Transverse colon (tissue), 4 donors: ENCODE measurements at regions not wholly inside any gene's neighbourhood (a gene's known extent, or its start where the extent isn't known, plus 50 kb on each side); places are given as distances from the start of the nearest gene placed in this dataset.
"Not testable (repeated sequence)": the region's sequence is repeated elsewhere in the genome, so short reads cannot be mapped to it uniquely, and the experiment has no call there.

ENCODE experiments used
- DNase-seq: peaks from one replicate; pipeline ENCODE4 v3.0.0-alpha.2; 2019
- H3K27ac ChIP-seq, 4 donors: fragments of 200-600 bp; sonication (generic); 2 replicates each; pipeline ENCODE4 v1.5.1; 2016 to 2018; ENCODE audit warnings: inconsistent platforms in 4 of 4
- H3K27me3 ChIP-seq: fragments of 200-600 bp; sonication (generic); 2 replicates; pipeline ENCODE4 v1.5.1; 2017; ENCODE audit warnings: inconsistent platforms
- H3K36me3 ChIP-seq, 4 donors: fragments of 200-600 bp; sonication (generic); 2 replicates each; pipeline ENCODE4 v1.5.1; 2017 to 2019; ENCODE audit warnings: inconsistent platforms in 4 of 4
- H3K4me1 ChIP-seq, 4 donors: fragments of 200-600 bp; sonication (generic); 2 replicates each; pipeline ENCODE4 v1.5.1; 2017 to 2020; ENCODE audit warnings: inconsistent platforms in 4 of 4
- H3K4me3 ChIP-seq, 4 donors: fragments of 200-600 bp; sonication (generic); 1 replicate in 1 of 4; 2 replicates in 3 of 4; pipeline versions ENCODE4 v1.5.1 to v1.6.1; 2017 to 2019; ENCODE audit warnings: inconsistent platforms in 4 of 4
- H3K9me3 ChIP-seq, 2 donors: fragments of 200-600 bp; sonication (generic); 2 replicates each; pipeline ENCODE4 v1.5.1; 2017 to 2019; ENCODE audit warnings: inconsistent platforms in 2 of 2
- EP300 ChIP-seq: sonication (generic); formaldehyde crosslinking; IDR thresholded peaks from one replicate; pipeline ENCODE4 v1.6.1; 2017; ENCODE audit warnings: antibody characterized with exemption, low read depth
- POLR2A ChIP-seq: fragments of 450-650 bp; IDR thresholded peaks from one replicate; pipeline ENCODE4 v1.6.1; 2016; ENCODE audit warnings: antibody characterized with exemption, mild to moderate bottlenecking, moderate library complexity
- POLR2AphosphoS5 ChIP-seq, 3 donors: sonication (generic); formaldehyde crosslinking; IDR thresholded peaks; one replicate each; pipeline ENCODE4 v1.6.1; 2016; ENCODE audit warnings: antibody characterized with exemption in 3 of 3
- WGBS, 2 donors: methylation state at CpG; one replicate each; pipeline ENCODE4 v1.1.5; 2018; ENCODE audit warnings: low coverage in 1 of 2; 5-methylcytosine and 5-hydroxymethylcytosine counted together
- in situ Hi-C, 4 donors: fragments of 200-750 bp; cut with MboI; loops; one replicate each; pipeline versions ENCODE4 v1.15.0 to v1.15.1; 2017; ENCODE audit warnings: low sequenced_read_pairs in 3 of 4, low pct_ligation_motif_present in 1 of 4, low pct_unique_long_range_greater_than_20kb in 1 of 4
- intact Hi-C: fragments of 100-400 bp; cut with DNase I; formaldehyde crosslinking; loops from one replicate; pipeline ENCODE4 v1.15.1; 2023; ENCODE audit warnings: low total_unique reads
- TF ChIP-seq, protein P1 (sequence below), 5 experiments: fragments of 200-600 bp in 3 of 5; fragments of 450-650 bp in 2 of 5; sonication (generic) in 3 of 5; IDR thresholded peaks; 1 replicate in 2 of 5; 2 replicates in 3 of 5; pipeline ENCODE4 v1.5.1; 2016 to 2017; ENCODE audit warnings: antibody characterized with exemption in 5 of 5, inconsistent platforms in 3 of 5, mild to moderate bottlenecking in 2 of 5, moderate library complexity in 1 of 5

DNA sequence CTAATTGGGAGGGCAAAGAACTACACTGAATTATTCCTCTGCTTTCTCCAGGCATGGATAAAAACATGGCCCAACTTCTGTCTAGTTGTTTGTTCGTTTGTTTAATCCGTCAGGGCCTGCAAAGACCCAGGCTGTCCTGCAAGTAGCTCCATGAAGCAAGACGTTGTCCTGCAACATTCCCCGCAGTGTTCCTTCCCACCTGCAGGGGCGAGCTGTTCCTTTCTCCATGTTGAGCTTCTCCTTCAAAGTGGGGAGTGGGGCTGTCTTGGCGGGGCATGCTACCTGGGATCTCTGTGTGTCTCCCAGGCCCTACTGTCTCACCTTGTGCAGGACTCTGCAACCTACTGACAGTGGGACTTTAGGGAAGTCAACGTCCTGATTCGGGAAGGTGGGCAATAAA, 264.0 kb upstream of the SMIM21 start:
- in situ Hi-C loops, result no loop called here
- Histone ChIP-seq H3K9me3 (no peaks in the 10 kb centered on the region), H3K4me1 (no peaks in the 10 kb centered on the region), H3K36me3 (no peaks in the 10 kb centered on the region), H3K27me3 (no peaks in the 10 kb centered on the region), H3K4me3 (no peak overlapping the region), H3K27ac (no peak overlapping the region)
- TF ChIP-seq POLR2AphosphoS5 (IDR thresholded peaks at IDR 0.05), result no peak
- no peak for TF ChIP-seq POLR2A
- TF ChIP-seq EP300, result no peak
- TF ChIP-seq, protein P1, sequence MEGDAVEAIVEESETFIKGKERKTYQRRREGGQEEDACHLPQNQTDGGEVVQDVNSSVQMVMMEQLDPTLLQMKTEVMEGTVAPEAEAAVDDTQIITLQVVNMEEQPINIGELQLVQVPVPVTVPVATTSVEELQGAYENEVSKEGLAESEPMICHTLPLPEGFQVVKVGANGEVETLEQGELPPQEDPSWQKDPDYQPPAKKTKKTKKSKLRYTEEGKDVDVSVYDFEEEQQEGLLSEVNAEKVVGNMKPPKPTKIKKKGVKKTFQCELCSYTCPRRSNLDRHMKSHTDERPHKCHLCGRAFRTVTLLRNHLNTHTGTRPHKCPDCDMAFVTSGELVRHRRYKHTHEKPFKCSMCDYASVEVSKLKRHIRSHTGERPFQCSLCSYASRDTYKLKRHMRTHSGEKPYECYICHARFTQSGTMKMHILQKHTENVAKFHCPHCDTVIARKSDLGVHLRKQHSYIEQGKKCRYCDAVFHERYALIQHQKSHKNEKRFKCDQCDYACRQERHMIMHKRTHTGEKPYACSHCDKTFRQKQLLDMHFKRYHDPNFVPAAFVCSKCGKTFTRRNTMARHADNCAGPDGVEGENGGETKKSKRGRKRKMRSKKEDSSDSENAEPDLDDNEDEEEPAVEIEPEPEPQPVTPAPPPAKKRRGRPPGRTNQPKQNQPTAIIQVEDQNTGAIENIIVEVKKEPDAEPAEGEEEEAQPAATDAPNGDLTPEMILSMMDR (IDR thresholded peaks at IDR 0.05), result no peak
- intact Hi-C loops, result no loop called here
- no peak for DNase-seq
- 82% methylated on average over 8 of the region's 8 CpGs; no CpG with 5 or more reads in 1 of the 2 donors for WGBS, 2 donors

DNA sequence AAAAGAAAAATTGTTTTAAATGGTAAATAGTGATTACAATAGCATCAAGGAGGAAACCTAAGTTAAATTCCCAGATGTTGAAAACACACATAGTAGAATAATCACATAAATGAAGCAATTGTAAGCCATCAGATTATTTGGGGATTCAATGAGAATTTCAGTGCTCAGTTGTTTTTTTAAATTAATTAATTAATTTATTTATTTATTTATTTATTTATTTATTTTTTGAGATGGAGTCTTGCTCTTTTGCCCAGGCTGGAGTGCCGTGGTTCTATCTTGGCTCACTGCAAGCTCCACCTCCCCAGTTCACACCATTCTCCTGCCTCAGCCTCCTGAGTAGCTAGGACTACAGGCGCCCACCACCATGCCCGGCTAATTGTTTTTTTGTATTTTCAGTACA, 262.8 kb upstream of the SMIM21 start:
- H3K9me3 ChIP-seq, H3K27ac ChIP-seq, DNase-seq, H3K36me3 ChIP-seq, H3K4me3 ChIP-seq, H3K4me1 ChIP-seq, H3K27me3 ChIP-seq, in situ Hi-C loops, intact Hi-C loops: not testable (repeated sequence)
- 78 to 100% methylated on average over 2 to 3 of the region's 3 CpGs for WGBS, 2 donors

DNA sequence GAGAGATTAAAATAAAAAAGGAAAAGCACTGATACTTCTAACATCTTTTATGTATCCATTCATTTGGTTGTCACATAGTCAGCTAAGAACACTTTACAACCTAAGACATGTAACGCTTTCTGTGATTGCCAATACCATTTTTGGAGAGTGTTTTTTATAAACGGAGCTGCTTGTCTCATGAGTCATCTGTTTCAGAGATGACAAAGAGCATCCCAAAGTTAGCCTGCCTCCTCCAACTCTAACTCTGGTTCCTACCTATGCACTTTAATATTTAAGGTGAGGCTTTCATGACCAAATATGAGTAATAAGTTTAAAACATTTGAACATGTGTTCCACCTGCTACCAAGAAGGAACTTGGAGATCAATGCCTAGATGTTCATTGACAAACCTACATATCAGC, 260.1 kb upstream of the SMIM21 start:
- DNase-seq, result no peak
- no peaks in the 10 kb centered on the region for H3K4me1 ChIP-seq
- in situ Hi-C loops, result no loop called here
- no peak overlapping the region for H3K4me3 ChIP-seq
- H3K27ac ChIP-seq, result peak overlapping the region in 2 of 4 donors; percentile 17 to 35
- 53 to 60% methylated on average over 2 of the region's 2 CpGs for WGBS, 2 donors
- no peaks in the 10 kb centered on the region for H3K9me3 ChIP-seq
- H3K27me3 ChIP-seq, result no peaks in the 10 kb centered on the region
- TF ChIP-seq POLR2A, result no peak
- peak in 1 of 3 donors; percentile 16 for TF ChIP-seq POLR2AphosphoS5 (IDR thresholded peaks at IDR 0.05)
- TF ChIP-seq, protein P1 (IDR thresholded peaks at IDR 0.05), result no peak
- TF ChIP-seq EP300, result no peak
- intact Hi-C loops, result no loop called here
- no peaks in the 10 kb centered on the region for H3K36me3 ChIP-seq

DNA sequence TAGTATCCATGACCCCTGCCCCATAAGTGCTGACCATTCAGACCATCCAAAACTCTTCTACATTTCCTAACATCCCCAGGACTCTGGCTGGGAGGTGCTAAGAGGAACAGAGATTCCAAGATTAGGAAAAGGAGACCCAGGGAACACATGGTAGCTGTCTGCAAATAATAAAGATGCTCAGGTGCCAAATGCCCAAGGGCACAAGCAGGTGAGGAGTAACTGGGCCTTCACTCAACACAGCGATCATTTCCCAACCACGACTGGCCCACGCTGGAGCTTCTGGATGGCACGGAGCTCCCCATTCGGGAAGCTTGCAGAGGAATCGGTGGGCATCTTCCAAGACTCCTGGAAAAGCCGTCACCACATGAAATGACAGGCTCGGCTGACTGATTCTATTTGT, 255.9 kb upstream of the SMIM21 start:
- in situ Hi-C loops, result no loop called here
- no peak overlapping the region for H3K27ac ChIP-seq
- H3K27me3 ChIP-seq, result no peaks in the 10 kb centered on the region
- no peaks in the 10 kb centered on the region for H3K36me3 ChIP-seq
- 81 to 97% methylated on average over 5 to 8 of the region's 8 CpGs for WGBS, 2 donors
- H3K4me1 ChIP-seq, result no peaks in the 10 kb centered on the region
- DNase-seq, result no peak
- no peak overlapping the region for H3K4me3 ChIP-seq
- TF ChIP-seq POLR2A (no peak), EP300 (no peak), POLR2AphosphoS5 (IDR thresholded peaks at IDR 0.05) (no peak)
- TF ChIP-seq, protein P1 (IDR thresholded peaks at IDR 0.05), result no peak
- intact Hi-C loops, result no loop called here
- H3K9me3 ChIP-seq, result no peaks in the 10 kb centered on the region

DNA sequence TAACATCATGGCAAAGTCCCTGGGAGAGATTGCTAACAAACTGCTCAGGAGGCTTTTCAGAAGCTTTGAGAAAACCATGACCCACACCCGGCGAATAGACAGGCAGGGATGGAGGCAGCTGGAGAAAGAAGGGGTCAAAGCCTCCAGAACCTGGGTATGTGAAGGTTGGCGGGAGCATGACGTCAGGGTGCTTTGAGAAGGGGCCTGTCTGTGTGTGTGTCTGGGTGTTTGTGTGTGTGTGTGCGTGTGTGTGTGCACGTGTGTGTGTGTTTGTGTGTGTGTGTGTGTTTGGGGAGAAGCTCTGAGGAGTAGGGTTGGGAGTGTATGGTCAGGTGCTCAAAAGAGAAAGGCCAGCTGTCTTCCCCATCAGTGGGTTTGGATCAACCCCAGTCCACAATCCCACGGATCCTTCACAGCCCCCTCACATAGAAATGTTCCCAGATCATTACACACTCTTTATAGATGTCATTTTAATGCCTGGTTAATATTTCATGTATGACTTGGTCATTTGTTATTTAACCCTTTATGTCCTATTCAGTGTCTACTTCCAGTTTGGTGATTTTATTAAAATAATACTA, 254.1 kb upstream of the SMIM21 start:
- DNase-seq, result no peak
- in situ Hi-C loops, result no loop called here

More for the DNA sequence above, 254.1 kb upstream of the SMIM21 start:
- TF ChIP-seq POLR2A (no peak), EP300 (no peak), POLR2AphosphoS5 (IDR thresholded peaks at IDR 0.05) (no peak)
- TF ChIP-seq, protein P1 (IDR thresholded peaks at IDR 0.05), result no peak
- Histone ChIP-seq H3K4me1 (no peaks in the 10 kb centered on the region), H3K36me3 (no peaks in the 10 kb centered on the region), H3K4me3 (no peak overlapping the region), H3K27me3 (no peaks in the 10 kb centered on the region), H3K27ac (no peak overlapping the region), H3K9me3 (no peaks in the 10 kb centered on the region)
- intact Hi-C loops, result no loop called here
- WGBS, 2 donors, result 60 to 85% methylated on average over 1 to 7 of the region's 7 CpGs
